ENCODE measurements at regions not wholly inside any gene's neighbourhood (a gene's known extent, or its start where the extent isn't known, plus 50 kb on each side); places are given as distances from the start of the nearest gene placed in this dataset.

DNA sequence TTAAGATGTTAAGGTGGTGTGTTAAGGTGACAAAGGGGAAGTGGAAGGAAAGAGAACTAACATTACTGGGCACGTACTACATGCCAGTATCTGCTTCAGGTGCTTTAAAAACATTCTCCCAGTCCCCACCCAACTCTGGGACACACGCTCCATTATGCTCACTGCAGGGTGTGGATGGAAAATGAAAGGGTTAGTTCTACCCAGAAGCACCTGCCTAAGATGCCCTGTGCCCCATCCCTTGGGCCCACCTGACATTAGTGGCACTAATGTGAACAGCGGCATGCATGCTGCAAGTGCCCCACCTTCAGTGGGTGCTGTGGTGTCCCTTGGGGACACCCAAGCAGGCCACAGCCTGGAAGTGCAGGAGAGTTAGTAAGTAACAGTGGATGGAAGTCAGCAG, 82.9 kb upstream of the CXADR start:
- TF ChIP-seq EZH2phosphoT487 (IDR thresholded peaks at IDR 0.05; ENCODE audit: insufficient read depth, low read depth) (no peak), EZH2 (IDR thresholded peaks at IDR 0.05; ENCODE audit: insufficient read depth, poor library complexity, severe bottlenecking) (no peak)

Data from GM23248 (cell line).